ENCODE measurements at regions not wholly inside any gene's neighbourhood (a gene's known extent, or its start where the extent isn't known, plus 50 kb on each side); places are given as distances from the start of the nearest gene placed in this dataset.
"Not testable (repeated sequence)": the region's sequence is repeated elsewhere in the genome, so short reads cannot be mapped to it uniquely, and the experiment has no call there.

GRCh38 chrX:23511793-23512192 lies 155.5 kb upstream of the PRDX4 start:
- Mint-ChIP-seq H3K4me3 (no peak overlapping the region), H3K4me1 (no peaks in the 10 kb centered on the region)

GRCh38 chrX:23513121-23513520 lies 154.2 kb upstream of the PRDX4 start:
- Mint-ChIP-seq H3K4me1 (no peaks in the 10 kb centered on the region), H3K4me3 (no peak overlapping the region), H3K27ac (ENCODE audit: unreplicated experiment) (peak overlapping the region; percentile 51), H3K27me3 (ENCODE audit: low read depth) (no peaks in the 10 kb centered on the region), H3K9me3 (no peaks in the 10 kb centered on the region), H3K36me3 (ENCODE audit: low read depth) (no peaks in the 10 kb centered on the region)
- TF ChIP-seq, protein P1, sequence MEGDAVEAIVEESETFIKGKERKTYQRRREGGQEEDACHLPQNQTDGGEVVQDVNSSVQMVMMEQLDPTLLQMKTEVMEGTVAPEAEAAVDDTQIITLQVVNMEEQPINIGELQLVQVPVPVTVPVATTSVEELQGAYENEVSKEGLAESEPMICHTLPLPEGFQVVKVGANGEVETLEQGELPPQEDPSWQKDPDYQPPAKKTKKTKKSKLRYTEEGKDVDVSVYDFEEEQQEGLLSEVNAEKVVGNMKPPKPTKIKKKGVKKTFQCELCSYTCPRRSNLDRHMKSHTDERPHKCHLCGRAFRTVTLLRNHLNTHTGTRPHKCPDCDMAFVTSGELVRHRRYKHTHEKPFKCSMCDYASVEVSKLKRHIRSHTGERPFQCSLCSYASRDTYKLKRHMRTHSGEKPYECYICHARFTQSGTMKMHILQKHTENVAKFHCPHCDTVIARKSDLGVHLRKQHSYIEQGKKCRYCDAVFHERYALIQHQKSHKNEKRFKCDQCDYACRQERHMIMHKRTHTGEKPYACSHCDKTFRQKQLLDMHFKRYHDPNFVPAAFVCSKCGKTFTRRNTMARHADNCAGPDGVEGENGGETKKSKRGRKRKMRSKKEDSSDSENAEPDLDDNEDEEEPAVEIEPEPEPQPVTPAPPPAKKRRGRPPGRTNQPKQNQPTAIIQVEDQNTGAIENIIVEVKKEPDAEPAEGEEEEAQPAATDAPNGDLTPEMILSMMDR (conservative IDR thresholded peaks at IDR 0.05) = no peak
- DNase-seq (ENCODE audit: low read depth, low spot score) = no peak

More at GRCh38 chrX:23511793-23512192, 155.5 kb upstream of the PRDX4 start:
- no peak for DNase-seq (ENCODE audit: low read depth, low spot score)
- Mint-ChIP-seq H3K27ac (ENCODE audit: unreplicated experiment) (no peak overlapping the region), H3K27me3 (ENCODE audit: low read depth) (no peaks in the 10 kb centered on the region), H3K9me3 (no peaks in the 10 kb centered on the region), H3K36me3 (ENCODE audit: low read depth) (no peaks in the 10 kb centered on the region)
- TF ChIP-seq, protein P1 (conservative IDR thresholded peaks at IDR 0.05) = no peak

DNA sequence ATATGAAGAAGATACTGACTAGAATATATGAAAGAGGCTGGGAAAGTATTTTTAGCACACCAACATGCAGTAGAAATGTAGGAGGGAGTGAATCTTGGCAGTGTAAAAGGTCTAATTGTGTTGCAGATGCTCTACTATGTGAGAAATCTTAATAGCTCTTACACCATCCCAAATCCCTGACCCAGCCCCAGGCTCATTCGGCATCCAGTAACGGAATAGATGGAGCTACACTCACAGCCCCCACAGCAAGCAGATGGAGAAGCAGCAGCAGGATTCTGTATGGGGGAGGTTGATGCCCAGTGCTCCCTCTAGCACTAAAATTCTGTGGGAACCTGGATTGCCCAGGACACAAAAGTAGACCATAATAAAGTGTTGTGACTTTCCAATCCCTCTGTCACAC lies 153.2 kb upstream of the PRDX4 start:
- Mint-ChIP-seq H3K27ac (ENCODE audit: unreplicated experiment) (no peak overlapping the region), H3K27me3 (ENCODE audit: low read depth) (no peaks in the 10 kb centered on the region), H3K4me3 (no peak overlapping the region), H3K36me3 (ENCODE audit: low read depth) (no peaks in the 10 kb centered on the region), H3K4me1 (no peaks in the 10 kb centered on the region), H3K9me3 (no peaks in the 10 kb centered on the region)
- TF ChIP-seq, protein P1 (conservative IDR thresholded peaks at IDR 0.05) = no peak
- DNase-seq (ENCODE audit: low read depth, low spot score) = no peak

DNA sequence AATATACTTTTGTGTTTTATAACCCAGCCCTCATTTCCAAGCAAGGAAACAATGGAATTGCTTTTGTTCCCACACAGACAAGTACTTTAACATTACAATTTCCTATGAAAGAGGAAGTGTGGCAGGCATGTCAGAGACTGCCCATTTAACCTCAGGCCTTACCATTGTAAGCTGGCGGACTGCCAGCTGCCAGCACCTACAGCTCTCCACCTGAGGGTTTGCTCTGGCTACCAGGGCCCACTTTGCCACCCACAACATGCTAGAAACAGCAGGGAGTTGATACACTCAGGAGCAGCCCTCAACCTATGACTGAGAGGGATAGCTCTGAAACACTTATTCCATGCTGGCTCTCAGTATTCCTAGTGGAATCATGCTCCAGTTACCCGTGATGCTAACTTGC lies 152.3 kb upstream of the PRDX4 start:
- no peaks in the 10 kb centered on the region for H3K36me3 Mint-ChIP-seq (ENCODE audit: low read depth)
- no peaks in the 10 kb centered on the region for H3K27me3 Mint-ChIP-seq (ENCODE audit: low read depth)
- H3K4me3 Mint-ChIP-seq = no peak overlapping the region
- no peak for DNase-seq (ENCODE audit: low read depth, low spot score)
- TF ChIP-seq, protein P1 (conservative IDR thresholded peaks at IDR 0.05) = no peak
- no peaks in the 10 kb centered on the region for H3K4me1 Mint-ChIP-seq
- H3K27ac Mint-ChIP-seq (ENCODE audit: unreplicated experiment) = no peak overlapping the region
- H3K9me3 Mint-ChIP-seq = no peaks in the 10 kb centered on the region

DNA sequence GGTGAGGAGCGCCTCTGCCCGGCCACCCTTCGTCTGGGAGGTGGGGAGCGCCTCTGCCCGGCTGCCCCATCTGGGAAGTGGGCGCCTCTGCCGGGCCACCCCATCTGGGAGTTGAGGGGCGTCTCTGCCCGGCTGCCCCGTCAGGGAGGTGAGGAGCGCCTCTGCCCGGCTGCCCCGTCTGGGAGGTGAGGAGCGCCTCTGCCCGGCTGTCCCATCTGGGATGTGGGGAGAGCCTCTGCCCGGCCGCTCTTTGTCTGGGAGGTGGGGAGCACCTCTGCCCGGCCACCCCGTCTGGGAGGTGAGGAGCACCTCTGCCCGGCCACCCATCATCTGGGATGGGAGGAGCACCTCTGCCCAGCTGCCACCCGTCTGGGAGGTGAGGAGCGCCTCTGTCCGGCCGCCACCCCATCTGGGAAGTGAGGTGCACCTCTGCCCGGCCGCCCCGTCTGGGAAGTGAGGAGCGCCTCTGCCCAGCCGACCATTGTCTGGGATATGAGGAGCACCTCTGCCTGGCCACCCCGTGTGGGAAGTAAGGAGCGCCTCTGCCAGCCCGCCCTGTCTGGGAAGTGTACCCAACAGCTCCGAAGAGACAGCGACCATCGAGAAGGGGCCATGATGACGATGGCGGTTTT lies 144.2 kb upstream of the PRDX4 start:
- not testable (repeated sequence) for H3K4me3 Mint-ChIP-seq; H3K9me3 Mint-ChIP-seq; H3K4me1 Mint-ChIP-seq; H3K36me3 Mint-ChIP-seq (ENCODE audit: low read depth); DNase-seq (ENCODE audit: low read depth, low spot score); H3K27me3 Mint-ChIP-seq (ENCODE audit: low read depth); H3K27ac Mint-ChIP-seq (ENCODE audit: unreplicated experiment)

DNA sequence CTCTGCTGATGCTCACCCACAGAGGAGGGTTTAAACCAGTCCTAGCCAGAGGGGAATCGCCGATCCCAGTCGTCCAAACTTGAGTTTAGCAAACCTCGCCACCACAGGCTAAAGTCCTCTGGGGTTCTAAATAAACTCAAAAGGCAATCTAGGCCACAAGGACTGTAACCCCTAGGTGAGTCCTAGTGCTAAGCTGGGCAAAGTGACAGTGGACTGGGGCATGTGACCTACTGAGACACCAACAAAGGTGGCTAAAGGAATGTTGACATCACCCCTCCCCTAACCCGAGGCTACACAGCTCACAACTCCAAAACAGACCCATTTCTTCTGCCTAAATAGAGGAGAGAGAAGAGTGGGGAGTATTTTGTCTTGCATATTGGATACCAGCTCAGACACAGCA lies 142.8 kb upstream of the PRDX4 start:
- H3K4me1 Mint-ChIP-seq = no peaks in the 10 kb centered on the region
- H3K36me3 Mint-ChIP-seq (ENCODE audit: low read depth) = peaks cover 3% of the 10 kb centered on the region
- no peak overlapping the region for H3K4me3 Mint-ChIP-seq
- TF ChIP-seq, protein P1 (conservative IDR thresholded peaks at IDR 0.05) = no peak
- H3K27ac Mint-ChIP-seq (ENCODE audit: unreplicated experiment) = no peak overlapping the region
- peaks cover 3% of the 10 kb centered on the region for H3K27me3 Mint-ChIP-seq (ENCODE audit: low read depth)
- H3K9me3 Mint-ChIP-seq = peaks cover 13% of the 10 kb centered on the region
- no peak for DNase-seq (ENCODE audit: low read depth, low spot score)

Measured in neural crest cell (in vitro differentiated cells).